Left colon (tissue), 2 donors: ENCODE measurements at regions not wholly inside any gene's neighbourhood (a gene's known extent, or its start where the extent isn't known, plus 50 kb on each side); places are given as distances from the start of the nearest gene placed in this dataset.
"Not testable (repeated sequence)": the region's sequence is repeated elsewhere in the genome, so short reads cannot be mapped to it uniquely, and the experiment has no call there.

ENCODE experiments used
- ATAC-seq: fragments of 200-7000 bp; cut with Tn5 transposase; one replicate; pipeline ENCODE4 v1.9.1; 2020; ENCODE audit warnings: mild to moderate bottlenecking, moderate library complexity
- DNase-seq, 2 donors: peaks; one replicate each; pipeline ENCODE4 v3.0.0-alpha.2; 2020
- intact Hi-C, 2 donors: fragments of 100-400 bp; cut with DNase I in 1 of 2; cut with micrococcal nuclease in 1 of 2; formaldehyde crosslinking; loops; one replicate each; pipeline versions ENCODE4 v1.11.2 to v1.14.0; 2022; cut with DNase I, micrococcal nuclease
- donor health status: DM: no; HTN: no; CAD: no.
- donor health status: DM: yes; HTN: yes; CAD: no.

GRCh38 chr11:37841016-37841415 is 1243.0 kb upstream of the RAG2 start:
- ATAC-seq (no peak), DNase-seq (no peak)
- intact Hi-C loops = no loop called here

- intact Hi-C loops, DNase-seq, ATAC-seq: not testable (repeated sequence)
These were observed 1242.3 kb upstream of the RAG2 start for GRCh38 chr11:37840345-37840744.

- no peak for ATAC-seq
- intact Hi-C loops = no loop called here
- DNase-seq = no peak
These were observed 1232.5 kb upstream of the RAG2 start for GRCh38 chr11:37830529-37830928.

GRCh38 chr11:37817727-37818270 is 1219.8 kb upstream of the RAG2 start:
- intact Hi-C loops = no loop called here
- no peak for ATAC-seq

GRCh38 chr11:37812281-37812880 is 1214.3 kb upstream of the RAG2 start:
- intact Hi-C loops = no loop called here
- DNase-seq = no peak
- ATAC-seq = no peak

More at GRCh38 chr11:37817727-37818270, 1219.8 kb upstream of the RAG2 start:
- DNase-seq = no peak

GRCh38 chr11:37811349-37811748 is 1213.3 kb upstream of the RAG2 start:
- no peak for ATAC-seq
- intact Hi-C loops = no loop called here
- DNase-seq = no peak

- DNase-seq = no peak
- intact Hi-C loops = no loop called here
- no peak for ATAC-seq
These were observed 1206.6 kb upstream of the RAG2 start for GRCh38 chr11:37804666-37805065.

GRCh38 chr11:37788141-37788877 is 1190.3 kb upstream of the RAG2 start:
- intact Hi-C loops = no loop called here
- ATAC-seq (no peak), DNase-seq (no peak)

GRCh38 chr11:37786214-37786755 is 1188.2 kb upstream of the RAG2 start:
- ATAC-seq = no peak
- intact Hi-C loops = no loop called here
- no peak for DNase-seq

- intact Hi-C loops = no loop called here
- DNase-seq (no peak), ATAC-seq (no peak)
These were observed 1176.4 kb upstream of the RAG2 start for GRCh38 chr11:37774441-37774840.

GRCh38 chr11:37770145-37770544 is 1172.1 kb upstream of the RAG2 start:
- DNase-seq (no peak), ATAC-seq (no peak)
- intact Hi-C loops = no loop called here

- DNase-seq (no peak), ATAC-seq (no peak)
- intact Hi-C loops = no loop called here
These were observed 1164.0 kb upstream of the RAG2 start for GRCh38 chr11:37762079-37762478.

- intact Hi-C loops = no loop called here
- ATAC-seq = no peak
- DNase-seq = no peak
These were observed 1157.5 kb upstream of the RAG2 start for GRCh38 chr11:37755521-37755920.

GRCh38 chr11:37748641-37749040 is 1150.6 kb upstream of the RAG2 start:
- DNase-seq (no peak), ATAC-seq (no peak)
- intact Hi-C loops = no loop called here

- intact Hi-C loops = no loop called here
- no peak for ATAC-seq
These were observed 1149.1 kb upstream of the RAG2 start for GRCh38 chr11:37747121-37747520.

GRCh38 chr11:37727371-37727770 is 1129.3 kb upstream of the RAG2 start:
- intact Hi-C loops = no loop called here
- DNase-seq (no peak), ATAC-seq (no peak)

More at GRCh38 chr11:37747121-37747520, 1149.1 kb upstream of the RAG2 start:
- DNase-seq = no peak

GRCh38 chr11:37724315-37724714 is 1126.3 kb upstream of the RAG2 start:
- intact Hi-C loops = no loop called here
- DNase-seq = no peak
- no peak for ATAC-seq

- intact Hi-C loops = no loop called here
- ATAC-seq (no peak), DNase-seq (no peak)
These were observed 1123.4 kb upstream of the RAG2 start for GRCh38 chr11:37721485-37721884.

GRCh38 chr11:37718431-37718999 is 1120.5 kb upstream of the RAG2 start:
- ATAC-seq = no peak
- no peak for DNase-seq
- intact Hi-C loops = loop anchor here in 1 of 2 donors (5.0 kb wide), 1 partner anchor 34 kb away; no protein-coding TSS in a partner anchor

- intact Hi-C loops = no loop called here
- ATAC-seq (no peak), DNase-seq (no peak)
These were observed 1114.2 kb upstream of the RAG2 start for GRCh38 chr11:37712251-37712650.
